Loucy (cell line): ENCODE measurements at regions not wholly inside any gene's neighbourhood (a gene's known extent, or its start where the extent isn't known, plus 50 kb on each side); places are given as distances from the start of the nearest gene placed in this dataset.

Source experiments
- H2AFZ ChIP-seq: fragments of 200-600 bp; sonication (generic); 2 replicates; pipeline ENCODE4 v1.6.0; 2016; ENCODE audit warnings: antibody characterized with exemption, mild to moderate bottlenecking, low read length, moderate library complexity
- H3F3A ChIP-seq: fragments of 200-600 bp; 2 replicates; pipeline ENCODE4 v1.6.0; 2016; ENCODE audit warnings: antibody characterized with exemption, low read depth, mild to moderate bottlenecking
- H3K27me3 ChIP-seq: fragments of 200-600 bp; sonication (generic); 2 replicates; pipeline ENCODE4 v1.6.1; 2014; ENCODE audit warnings: low read length, mild to moderate bottlenecking; ENCODE audit not compliant: insufficient read depth, poor library complexity, severe bottlenecking
- H3K36me3 ChIP-seq: fragments of 200-600 bp; sonication (generic); 2 replicates; pipeline ENCODE4 v1.6.1; 2016; ENCODE audit warnings: low read length; ENCODE audit not compliant: insufficient read depth
- H3K4me1 ChIP-seq: fragments of 200-600 bp; sonication (generic); 2 replicates; pipeline ENCODE4 v1.5.1; 2014; ENCODE audit warnings: low read length, mild to moderate bottlenecking; ENCODE audit not compliant: insufficient read depth, poor library complexity, severe bottlenecking
- H3K4me2 ChIP-seq: fragments of 200-600 bp; sonication (generic); 2 replicates; pipeline ENCODE4 v1.6.0; 2014; ENCODE audit warnings: antibody characterized with exemption, low read length, low read depth, mild to moderate bottlenecking; ENCODE audit not compliant: poor library complexity, severe bottlenecking
- H3K4me3 ChIP-seq: fragments of 200-600 bp; sonication (generic); 2 replicates; pipeline ENCODE4 v1.5.1; 2014; ENCODE audit warnings: low read length, mild to moderate bottlenecking, mixed read lengths; ENCODE audit not compliant: poor library complexity, severe bottlenecking
- H3K79me2 ChIP-seq: fragments of 200-600 bp; sonication (generic); 2 replicates; pipeline ENCODE4 v1.6.1; 2014; ENCODE audit warnings: low read length; ENCODE audit not compliant: insufficient read depth
- H3K9ac ChIP-seq: fragments of 200-600 bp; sonication (generic); 2 replicates; pipeline ENCODE4 v1.6.0; 2014; ENCODE audit warnings: mild to moderate bottlenecking, low read depth, low read length, moderate library complexity; ENCODE audit not compliant: poor library complexity, severe bottlenecking
- H3K9me2 ChIP-seq: fragments of 200-600 bp; sonication (generic); replicated peaks from 2 replicates; pipeline ENCODE4 v1.6.1; 2016; ENCODE audit warnings: low read depth, low read length, mixed read lengths
- H3K9me3 ChIP-seq: fragments of 200-600 bp; sonication (generic); 2 replicates; pipeline ENCODE4 v1.6.1; 2014; ENCODE audit warnings: mild to moderate bottlenecking, antibody characterized with exemption, low read length, low read depth; ENCODE audit not compliant: insufficient read depth
- H4K20me1 ChIP-seq: fragments of 200-600 bp; sonication (generic); 2 replicates; pipeline ENCODE4 v1.6.0; 2014; ENCODE audit warnings: antibody characterized with exemption, low read length, mild to moderate bottlenecking; ENCODE audit not compliant: insufficient read depth, poor library complexity, severe bottlenecking
- CTCF ChIP-seq: fragments of 200-600 bp; sonication (generic); conservative IDR thresholded peaks from 2 replicates; pipeline ENCODE4 v1.5.1; 2014; ENCODE audit warnings: mild to moderate bottlenecking, antibody characterized with exemption, low read length
- EZH2phosphoT487 ChIP-seq: fragments of 200-600 bp; IDR thresholded peaks from 2 replicates; pipeline ENCODE4 v1.6.1; 2018; ENCODE audit warnings: antibody characterized with exemption, mild to moderate bottlenecking, moderate library complexity, borderline replicate concordance

GRCh38 chr1:83709662-83710061 lies 289.3 kb downstream of the TTLL7 start:
- no peaks in the 10 kb centered on the region for H3K79me2 ChIP-seq
- H3K4me1 ChIP-seq = no peaks in the 10 kb centered on the region
- no peaks in the 10 kb centered on the region for H4K20me1 ChIP-seq
- no peak overlapping the region for H3K4me3 ChIP-seq
- no peaks in the 10 kb centered on the region for H3K36me3 ChIP-seq
- TF ChIP-seq CTCF (no peak), EZH2phosphoT487 (no peak)
- no peak overlapping the region for H2AFZ ChIP-seq
- no peak overlapping the region for H3K9ac ChIP-seq
- H3K9me2 ChIP-seq = no peaks in the 10 kb centered on the region
- H3K27me3 ChIP-seq = no peaks in the 10 kb centered on the region
- H3K4me2 ChIP-seq = no peak overlapping the region
- H3F3A ChIP-seq = no peaks in the 10 kb centered on the region
- no peaks in the 10 kb centered on the region for H3K9me3 ChIP-seq

GRCh38 chr1:83706354-83706938 lies 292.5 kb downstream of the TTLL7 start:
- no peaks in the 10 kb centered on the region for H3K27me3 ChIP-seq
- H3K36me3 ChIP-seq = no peaks in the 10 kb centered on the region
- TF ChIP-seq EZH2phosphoT487 = no peak
- no peak for TF ChIP-seq CTCF
- H3K9me2 ChIP-seq = no peaks in the 10 kb centered on the region
- H3K9ac ChIP-seq = no peak overlapping the region
- H4K20me1 ChIP-seq = no peaks in the 10 kb centered on the region
- no peaks in the 10 kb centered on the region for H3K4me1 ChIP-seq
- no peak overlapping the region for H2AFZ ChIP-seq
- H3K79me2 ChIP-seq = no peaks in the 10 kb centered on the region
- no peaks in the 10 kb centered on the region for H3K9me3 ChIP-seq
- H3K4me2 ChIP-seq = no peak overlapping the region
- no peaks in the 10 kb centered on the region for H3F3A ChIP-seq
- H3K4me3 ChIP-seq = no peak overlapping the region

GRCh38 chr1:83705091-83705490 lies 293.8 kb downstream of the TTLL7 start:
- H4K20me1 ChIP-seq = no peaks in the 10 kb centered on the region
- H3K4me3 ChIP-seq = no peak overlapping the region
- no peaks in the 10 kb centered on the region for H3K9me2 ChIP-seq
- no peaks in the 10 kb centered on the region for H3K4me1 ChIP-seq
- no peaks in the 10 kb centered on the region for H3K36me3 ChIP-seq
- no peaks in the 10 kb centered on the region for H3F3A ChIP-seq
- no peak overlapping the region for H3K4me2 ChIP-seq
- TF ChIP-seq CTCF = no peak
- TF ChIP-seq EZH2phosphoT487 = no peak
- H3K27me3 ChIP-seq = no peaks in the 10 kb centered on the region
- H2AFZ ChIP-seq = no peak overlapping the region
- no peaks in the 10 kb centered on the region for H3K79me2 ChIP-seq
- no peak overlapping the region for H3K9ac ChIP-seq
- H3K9me3 ChIP-seq = no peaks in the 10 kb centered on the region
